ENCODE measurements at regions not wholly inside any gene's neighbourhood (a gene's known extent, or its start where the extent isn't known, plus 50 kb on each side); places are given as distances from the start of the nearest gene placed in this dataset.

DNA sequence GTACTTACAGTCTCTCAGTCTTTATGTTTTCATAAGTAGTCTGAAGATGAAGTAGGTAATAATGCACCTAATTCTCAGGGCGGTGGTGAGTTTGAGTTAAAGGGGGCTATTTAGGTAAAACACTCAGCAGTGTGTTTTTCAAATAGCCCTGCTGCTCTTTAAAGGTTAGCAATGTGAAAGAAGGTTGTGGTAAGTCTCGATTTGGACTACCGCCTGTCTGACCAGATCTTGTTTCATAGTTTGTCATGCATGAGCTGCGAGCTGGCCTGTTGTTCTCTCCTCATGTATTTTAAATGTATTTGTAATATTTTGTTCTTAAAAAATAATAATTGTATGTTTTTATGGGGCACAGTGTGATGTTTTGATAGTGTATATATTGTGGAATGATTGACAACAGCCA is 340.2 kb downstream of the DHX35 start:
- DNase-seq (ENCODE audit: extremely low read depth in 1 of 2, low read depth in 1 of 2): no peak

DNA sequence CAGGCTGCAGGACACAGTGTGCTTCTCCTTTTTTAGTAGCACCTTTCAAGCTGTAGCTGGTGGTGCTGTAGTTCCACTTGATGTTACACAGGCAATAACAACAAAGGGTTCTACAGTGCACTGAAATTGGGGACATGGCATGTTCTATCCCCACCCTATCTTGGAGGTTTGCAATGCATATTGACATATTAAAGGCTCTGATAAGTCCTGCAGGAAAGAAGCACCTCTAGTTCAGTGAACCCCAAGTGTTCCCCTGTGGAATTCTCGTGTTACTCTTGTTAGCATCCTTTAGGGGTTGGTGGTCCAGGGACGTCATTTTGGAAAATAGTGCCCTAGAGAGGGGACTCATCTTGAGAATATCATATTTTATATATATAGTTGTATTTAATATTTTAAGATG is 337.6 kb downstream of the DHX35 start:
- DNase-seq (ENCODE audit: extremely low read depth in 1 of 2, low read depth in 1 of 2): no peak

DNA sequence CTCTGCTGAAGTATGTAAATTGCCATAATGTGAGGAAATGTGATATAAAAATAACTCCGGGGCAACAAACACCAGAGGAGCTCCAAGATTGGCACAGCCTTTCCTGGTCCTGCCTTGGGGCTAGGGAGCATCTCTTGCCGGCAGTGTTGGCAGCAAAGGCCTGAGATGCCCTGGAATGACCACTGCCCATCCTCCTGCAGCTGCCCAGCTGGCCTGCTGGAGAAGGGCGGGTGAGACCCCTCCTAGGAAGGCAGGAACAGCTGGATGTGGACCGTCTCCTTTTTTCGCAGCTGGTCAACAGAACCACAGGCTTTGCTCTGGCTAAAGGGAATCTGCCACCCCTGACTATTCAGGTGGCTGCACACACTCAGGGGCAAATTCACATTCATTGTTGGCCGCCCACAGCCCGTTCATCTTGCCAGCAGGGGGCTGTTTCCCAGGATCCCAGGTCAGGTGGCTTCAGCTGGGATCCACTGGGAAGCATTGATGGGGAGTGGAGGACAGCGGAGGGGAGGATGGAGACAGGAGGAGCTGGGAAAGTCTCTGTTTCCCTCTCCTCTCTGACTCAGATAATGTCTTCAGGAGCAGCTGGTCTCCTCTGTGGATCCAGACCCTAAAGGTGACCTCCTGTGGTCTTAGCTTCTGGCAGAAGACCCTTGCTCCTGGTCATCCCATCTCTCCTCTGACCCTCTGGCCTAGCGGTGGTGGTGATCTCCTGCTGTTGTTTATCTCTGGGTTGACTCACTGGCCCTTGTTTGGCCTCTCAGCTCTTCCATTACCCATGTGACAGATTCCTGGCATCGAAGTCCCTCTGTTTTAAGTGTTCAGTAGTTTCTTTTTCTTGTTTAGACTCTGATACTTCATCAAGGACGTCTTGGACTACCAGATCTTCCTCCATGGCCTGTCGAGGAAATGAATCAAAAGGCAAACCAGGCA is 336.7 kb downstream of the DHX35 start:
- no peak for DNase-seq (ENCODE audit: extremely low read depth in 1 of 2, low read depth in 1 of 2)

- no peak for DNase-seq (ENCODE audit: extremely low read depth in 1 of 2, low read depth in 1 of 2)
Observed at GRCh38 chr20:39298121-39298520, 336.0 kb downstream of the DHX35 start.

GRCh38 chr20:39295301-39295700 is 333.2 kb downstream of the DHX35 start:
- DNase-seq (ENCODE audit: extremely low read depth in 1 of 2, low read depth in 1 of 2): no peak

DNA sequence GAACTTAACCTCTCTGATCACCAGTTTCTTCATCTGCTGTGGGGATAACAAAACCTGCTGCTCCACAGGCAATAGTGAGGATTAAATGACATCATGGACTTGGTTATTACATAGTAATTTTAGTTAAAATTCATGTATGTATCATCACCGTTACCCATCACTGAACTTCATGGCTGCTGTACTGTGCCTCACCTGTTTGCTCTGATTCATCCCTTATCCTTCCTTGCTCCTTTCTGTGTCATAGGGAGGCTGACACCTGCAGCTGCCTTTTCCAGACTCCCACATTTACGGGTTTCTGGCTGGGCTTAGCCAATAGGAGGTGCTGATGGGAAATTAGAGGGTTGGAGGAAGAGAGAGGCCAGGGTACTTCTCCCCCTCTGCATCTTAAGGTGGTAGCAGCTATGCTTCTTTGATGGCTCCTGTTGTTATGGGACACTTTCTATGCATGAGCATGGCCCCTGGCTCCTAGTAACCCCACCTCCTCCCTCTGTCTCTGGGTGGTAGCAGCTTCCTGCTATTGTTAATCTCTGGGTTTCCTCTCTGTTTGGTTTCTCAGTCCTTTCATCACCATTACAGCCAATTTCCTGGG is 332.1 kb downstream of the DHX35 start:
- DNase-seq (ENCODE audit: extremely low read depth in 1 of 2, low read depth in 1 of 2): no peak

DNA sequence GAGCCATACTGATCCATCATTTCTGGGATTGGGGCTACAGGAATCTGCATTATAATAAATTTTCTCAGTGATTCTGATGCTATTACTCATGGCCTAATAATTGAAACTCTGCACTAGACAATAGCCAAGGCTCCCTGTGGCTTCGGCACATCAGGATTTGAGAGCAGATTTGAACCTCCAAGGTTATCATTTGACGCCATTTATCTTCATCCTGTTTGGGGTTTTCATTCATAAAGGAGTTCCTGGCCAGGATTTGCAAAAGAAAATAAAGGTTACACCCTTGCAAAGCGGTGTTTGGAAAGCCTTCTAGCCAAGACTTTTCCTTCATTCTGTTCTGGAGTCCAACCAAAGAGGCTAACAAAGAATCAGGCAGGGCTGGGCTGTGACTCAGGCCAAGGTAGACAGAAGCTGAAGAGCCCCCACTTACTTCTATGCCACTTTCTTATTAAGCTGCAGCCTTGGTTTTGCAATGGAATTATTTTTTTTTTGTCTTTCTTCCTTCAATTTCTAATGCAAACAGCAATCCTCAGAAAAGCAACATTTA is 330.1 kb downstream of the DHX35 start:
- no peak for DNase-seq (ENCODE audit: extremely low read depth in 1 of 2, low read depth in 1 of 2)

DNA sequence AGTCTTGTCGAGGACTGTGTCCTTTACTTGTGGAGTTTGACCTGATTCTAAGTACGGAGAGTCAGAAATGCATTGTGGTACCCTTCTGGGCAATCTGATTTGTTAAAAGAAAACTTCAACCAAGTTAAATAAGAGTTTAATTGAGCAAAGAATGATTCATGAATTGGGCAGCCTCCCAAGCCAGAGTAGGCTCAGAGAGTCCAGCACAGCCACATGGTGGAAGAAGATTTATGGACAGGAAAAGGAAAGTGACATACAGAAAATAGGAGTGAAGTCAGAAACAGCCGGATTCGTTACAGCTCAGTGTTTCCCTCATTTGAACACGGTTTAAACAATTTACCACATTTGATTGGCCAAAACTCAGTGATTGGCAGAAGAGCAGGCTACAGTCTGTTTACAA is 329.2 kb downstream of the DHX35 start:
- DNase-seq (ENCODE audit: extremely low read depth in 1 of 2, low read depth in 1 of 2): no peak

- no peak for DNase-seq (ENCODE audit: extremely low read depth in 1 of 2, low read depth in 1 of 2)
Observed at GRCh38 chr20:39290575-39290974, 328.4 kb downstream of the DHX35 start.

- DNase-seq (ENCODE audit: extremely low read depth in 1 of 2, low read depth in 1 of 2): no peak
Observed at GRCh38 chr20:39289831-39290230, 327.7 kb downstream of the DHX35 start.

- no peak for DNase-seq (ENCODE audit: extremely low read depth in 1 of 2, low read depth in 1 of 2)
Observed at GRCh38 chr20:39289316-39289715, 327.2 kb downstream of the DHX35 start.

DNA sequence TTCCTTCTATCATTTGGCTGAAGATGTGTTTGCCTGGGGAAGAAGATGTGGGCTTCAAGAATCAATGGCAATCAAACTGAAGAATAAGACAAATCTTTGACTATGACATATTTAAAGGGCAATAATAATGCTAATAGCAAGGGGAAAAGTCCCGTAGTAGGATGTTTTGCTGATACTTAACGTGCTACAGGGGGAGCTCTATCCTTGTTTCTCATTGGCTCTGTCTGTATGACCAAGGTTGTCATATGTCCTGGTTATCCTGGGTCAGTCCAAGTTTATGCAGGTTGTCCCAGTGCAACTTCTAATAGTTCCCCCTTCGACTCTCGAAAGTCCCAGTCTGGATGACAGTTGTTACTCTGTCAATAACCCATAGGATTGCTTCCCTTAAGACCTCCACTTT is 321.3 kb downstream of the DHX35 start:
- DNase-seq (ENCODE audit: extremely low read depth in 1 of 2, low read depth in 1 of 2): no peak

GRCh38 chr20:39282619-39283092 is 320.5 kb downstream of the DHX35 start:
- DNase-seq (ENCODE audit: extremely low read depth in 1 of 2, low read depth in 1 of 2): no peak

DNA sequence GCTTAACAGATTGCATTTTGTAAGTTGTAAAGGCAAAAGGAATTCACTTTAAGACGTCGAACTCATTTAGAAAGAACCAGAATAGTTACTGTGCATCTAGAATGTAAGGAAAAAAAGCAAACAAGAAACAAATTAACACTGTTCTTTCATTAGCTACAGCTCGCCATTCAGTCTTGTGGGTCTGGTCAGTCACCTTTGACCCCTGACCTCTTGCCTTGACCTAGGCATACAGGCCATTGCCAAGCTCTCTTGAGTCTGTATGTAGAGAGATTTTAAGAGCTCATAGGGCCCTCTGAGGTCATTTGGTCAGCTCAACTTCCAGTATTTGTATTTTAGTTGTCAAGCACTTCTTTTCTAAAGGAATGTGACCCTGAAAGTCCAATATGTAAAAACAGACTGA is 318.7 kb downstream of the DHX35 start:
- DNase-seq (ENCODE audit: extremely low read depth in 1 of 2, low read depth in 1 of 2): no peak

DNA sequence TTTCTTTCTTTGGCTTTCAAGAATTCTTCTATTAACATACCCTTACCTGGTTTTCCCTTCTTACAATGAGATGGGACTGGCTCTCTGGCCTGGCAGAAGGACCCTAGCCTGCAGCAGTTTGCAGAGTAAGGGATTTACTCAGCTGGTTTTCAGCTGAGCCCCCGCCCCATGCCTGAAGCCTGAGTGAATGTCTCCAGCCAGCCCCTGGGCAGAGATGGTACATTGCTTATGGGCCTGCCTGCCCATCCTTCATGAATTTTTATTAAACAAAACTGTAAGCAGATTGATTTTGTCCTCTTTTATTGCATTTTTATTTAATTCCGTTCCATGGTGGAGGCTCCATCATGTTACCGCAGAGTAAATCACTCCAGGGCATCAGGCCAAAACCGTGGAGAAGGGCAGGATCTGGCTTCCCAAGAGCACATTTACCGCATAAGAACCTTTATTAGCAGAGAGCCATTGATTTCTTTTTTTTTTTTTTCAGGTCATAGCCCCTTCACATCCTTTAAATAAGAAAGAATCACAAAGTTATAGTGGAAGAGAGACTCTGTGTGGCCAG is 316.2 kb downstream of the DHX35 start:
- no peak for DNase-seq (ENCODE audit: extremely low read depth in 1 of 2, low read depth in 1 of 2)

GRCh38 chr20:39277185-39277584 is 315.0 kb downstream of the DHX35 start:
- no peak for DNase-seq (ENCODE audit: extremely low read depth in 1 of 2, low read depth in 1 of 2)

- no peak for DNase-seq (ENCODE audit: extremely low read depth in 1 of 2, low read depth in 1 of 2)
Observed at GRCh38 chr20:39270837-39271604, 308.9 kb downstream of the DHX35 start.

DNA sequence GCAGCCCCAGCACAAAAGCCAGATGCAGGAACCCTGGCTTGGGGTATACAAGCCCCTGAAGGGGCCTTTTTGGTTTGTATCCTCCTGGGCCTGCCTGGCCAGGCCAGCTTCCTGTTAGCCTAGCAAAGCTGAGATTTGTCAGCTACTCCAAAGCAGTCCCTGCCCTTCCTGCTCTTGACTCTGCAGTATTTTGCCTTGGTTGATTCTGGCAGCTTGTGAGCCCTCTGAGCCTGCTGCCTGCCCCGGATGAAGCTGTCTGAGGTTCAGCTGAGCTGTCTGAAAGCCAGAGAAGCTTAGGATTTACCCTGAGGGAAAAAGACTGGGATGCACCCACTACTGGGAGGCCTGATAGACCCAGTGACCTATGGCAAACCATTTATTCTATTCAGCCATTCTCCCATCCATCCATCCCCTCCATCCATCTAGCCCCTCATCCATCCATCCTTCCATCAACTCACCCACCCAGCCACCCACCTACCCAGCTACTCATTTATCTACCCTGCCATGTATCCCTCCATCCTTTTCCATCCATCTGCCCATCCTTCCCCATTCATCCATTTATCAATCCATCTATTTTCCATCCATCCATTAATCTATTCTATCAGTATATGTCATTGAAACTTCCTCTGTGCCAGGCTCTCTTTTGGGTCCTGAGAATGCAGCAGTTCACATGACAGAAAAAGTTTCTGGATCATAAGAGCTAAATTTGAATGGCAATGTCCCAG is 307.5 kb downstream of the DHX35 start:
- DNase-seq (ENCODE audit: extremely low read depth in 1 of 2, low read depth in 1 of 2): no peak

- peak in 1 of 2 donors; percentile 3 for DNase-seq (ENCODE audit: extremely low read depth in 1 of 2, low read depth in 1 of 2)
Observed at GRCh38 chr20:39268981-39269461, 306.9 kb downstream of the DHX35 start.

DNA sequence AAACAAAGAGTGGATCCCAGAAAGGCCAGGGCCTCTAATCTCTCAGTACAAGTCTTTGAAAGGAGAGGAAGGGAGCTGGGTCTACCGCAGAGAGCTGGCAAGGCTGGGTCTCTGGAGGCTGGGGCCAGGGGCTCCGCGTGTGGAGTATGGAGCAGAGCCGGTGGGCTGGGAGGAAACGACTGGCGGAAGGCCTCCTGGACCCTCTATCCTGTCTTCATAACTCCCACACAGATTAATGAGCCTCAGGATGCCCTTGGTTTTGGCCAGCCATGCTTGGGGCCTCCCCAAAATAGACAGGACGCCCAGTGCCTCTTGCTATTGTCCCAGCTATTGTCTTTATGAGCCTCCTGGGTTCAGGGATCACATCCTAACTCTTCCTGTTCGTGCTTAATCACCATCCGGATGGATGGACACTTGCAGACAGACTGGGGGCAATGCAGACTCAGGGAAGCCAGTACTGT is 306.4 kb downstream of the DHX35 start:
- no peak for DNase-seq (ENCODE audit: extremely low read depth in 1 of 2, low read depth in 1 of 2)

All from activated CD8-positive, alpha-beta memory T cell treated with anti-CD3 and anti-CD28 coated beads for 1 hour (primary cell).